Left renal pelvis (tissue), 4 donors: ENCODE measurements at regions not wholly inside any gene's neighbourhood (a gene's known extent, or its start where the extent isn't known, plus 50 kb on each side); places are given as distances from the start of the nearest gene placed in this dataset.
"Not testable (repeated sequence)": the region's sequence is repeated elsewhere in the genome, so short reads cannot be mapped to it uniquely, and the experiment has no call there.

Experiments
- DNase-seq, 4 donors: peaks; one replicate each; pipeline ENCODE4 v3.0.0-alpha.2; 2013; ENCODE audit warnings: low read depth in 4 of 4, low spot score in 3 of 4

DNA sequence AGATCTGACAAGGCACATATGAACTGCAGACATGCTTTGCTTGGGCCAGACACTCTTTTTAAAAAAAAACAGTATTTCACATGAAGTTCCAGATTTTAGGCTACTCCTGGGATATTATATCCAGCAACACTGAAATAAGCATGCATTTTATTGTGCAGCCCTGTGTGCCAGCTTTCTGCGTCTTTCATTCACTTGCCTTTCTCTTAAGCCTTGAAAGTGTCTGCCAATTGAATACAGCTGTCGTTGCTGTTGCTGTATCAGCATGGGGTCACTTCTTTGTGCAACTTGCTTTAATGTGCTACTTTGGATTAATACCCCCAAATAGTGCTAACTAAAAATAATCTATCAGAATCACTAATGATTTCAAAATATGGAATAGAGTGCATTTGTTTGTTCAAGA lies 657.8 kb downstream of the SLITRK6 start:
- DNase-seq: no peak

DNA sequence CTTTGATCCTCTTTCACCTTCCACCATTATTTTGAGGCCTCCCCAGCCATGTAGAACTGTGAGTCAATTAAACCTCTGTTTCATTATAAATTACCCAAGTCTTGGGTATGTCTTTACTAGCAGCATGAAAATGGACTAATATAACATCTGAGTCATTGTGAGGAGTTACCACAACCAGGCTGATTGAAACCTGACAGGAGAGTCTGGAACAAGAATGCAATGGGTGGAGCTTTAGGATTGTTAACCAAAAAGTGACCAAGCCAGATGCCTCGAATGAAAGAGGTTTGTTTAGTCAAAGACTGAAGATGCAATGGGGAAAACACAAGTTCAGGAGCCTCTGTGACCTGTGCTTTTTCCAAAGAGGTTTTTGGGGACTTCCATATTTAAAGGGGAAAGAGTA lies 659.0 kb downstream of the SLITRK6 start:
- no peak for DNase-seq

DNA sequence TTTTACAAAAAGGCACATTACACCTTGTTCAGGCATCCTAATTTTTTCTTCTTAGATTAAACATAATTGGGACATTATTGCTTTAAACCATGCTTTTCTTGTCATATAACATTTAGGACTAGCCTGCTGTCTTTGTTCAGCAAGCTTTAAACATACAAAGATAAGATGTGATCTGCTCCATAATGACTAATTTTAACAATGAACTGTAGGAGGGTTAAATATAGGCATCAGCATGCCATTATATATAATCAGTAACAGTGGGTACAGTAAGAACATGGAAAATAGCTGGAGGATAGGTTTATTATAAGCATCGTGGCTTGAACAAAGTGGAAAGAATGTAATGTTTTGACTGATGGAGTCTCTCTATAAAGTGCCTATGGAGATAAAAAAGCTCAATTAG lies 661.7 kb downstream of the SLITRK6 start:
- DNase-seq: no peak

DNA sequence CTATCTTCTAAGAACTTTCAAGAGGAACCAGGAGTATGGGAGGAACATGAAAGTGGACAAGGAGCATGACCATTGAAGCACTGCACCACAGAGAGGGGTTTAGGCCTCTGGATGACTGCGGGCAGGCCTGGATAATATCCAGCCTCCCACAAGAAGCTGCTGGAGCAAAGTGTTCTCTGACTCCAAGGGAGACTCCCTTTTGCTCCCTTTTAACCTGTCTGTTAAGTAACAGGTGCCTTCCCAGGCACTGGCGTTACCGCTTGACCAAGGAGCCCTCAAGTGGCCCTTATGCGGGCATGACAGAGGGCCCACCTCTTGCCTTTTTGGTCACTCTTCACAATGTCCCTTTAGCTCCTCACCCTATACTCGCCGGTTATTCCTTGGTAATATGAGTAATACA lies 666.2 kb downstream of the SLITRK6 start:
- no peak for DNase-seq

DNA sequence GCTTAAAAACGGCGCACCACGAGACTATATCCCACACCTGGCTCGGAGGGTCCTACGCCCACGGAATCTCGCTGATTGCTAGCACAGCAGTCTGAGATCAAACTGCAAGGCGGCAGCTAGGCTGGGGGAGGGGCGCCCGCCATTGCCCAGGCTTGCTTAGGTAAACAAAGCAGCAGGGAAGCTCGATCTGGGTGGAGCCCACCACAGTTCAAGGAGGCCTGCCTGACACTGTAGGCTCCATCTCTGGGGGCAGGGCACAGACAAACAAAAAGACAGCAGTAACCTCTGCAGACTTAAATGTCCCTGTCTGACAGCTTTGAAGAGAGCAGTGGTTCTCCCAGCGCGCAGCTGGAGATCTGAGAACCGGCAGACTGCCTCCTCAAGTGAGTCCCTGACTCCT lies 675.7 kb downstream of the SLITRK6 start:
- DNase-seq: not testable (repeated sequence)

DNA sequence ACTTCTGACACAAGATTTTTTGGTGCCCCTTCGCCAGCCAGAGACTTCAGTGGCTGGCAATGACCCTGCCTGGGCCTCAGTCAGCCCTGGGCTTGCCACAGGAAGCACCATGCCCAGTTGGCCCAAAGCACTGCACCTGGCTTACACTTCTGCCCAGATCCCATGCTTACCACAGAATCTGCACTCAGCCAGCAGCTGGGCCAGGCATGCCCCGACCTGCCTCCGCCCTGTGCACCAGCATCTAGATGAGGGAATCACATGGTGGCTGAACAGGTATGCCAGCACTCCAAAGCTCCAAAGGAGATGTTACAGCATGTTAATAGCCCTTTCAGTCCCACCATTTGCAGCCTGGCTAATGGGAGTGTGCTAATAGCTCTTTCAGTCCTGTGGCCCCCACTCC lies 690.9 kb downstream of the SLITRK6 start:
- no peak for DNase-seq

DNA sequence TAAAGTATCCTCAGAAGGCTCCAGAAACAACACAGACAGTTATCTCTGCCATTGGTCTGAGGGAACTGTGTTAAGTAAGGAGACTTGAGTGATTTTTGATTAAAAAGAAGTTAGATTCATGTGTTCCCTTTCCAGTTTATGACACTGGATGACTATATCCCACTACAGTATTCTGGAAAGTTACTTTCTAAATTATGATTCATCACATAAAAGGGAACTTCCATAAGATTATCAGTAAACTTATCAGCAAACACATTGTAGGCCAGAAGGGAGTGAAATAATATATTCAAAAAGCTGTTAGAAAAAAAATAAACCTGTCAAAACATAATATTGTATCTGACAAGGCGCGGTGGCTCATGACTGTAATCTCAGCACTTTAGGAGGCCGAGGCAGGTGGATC lies 700.0 kb downstream of the SLITRK6 start:
- no peak for DNase-seq

DNA sequence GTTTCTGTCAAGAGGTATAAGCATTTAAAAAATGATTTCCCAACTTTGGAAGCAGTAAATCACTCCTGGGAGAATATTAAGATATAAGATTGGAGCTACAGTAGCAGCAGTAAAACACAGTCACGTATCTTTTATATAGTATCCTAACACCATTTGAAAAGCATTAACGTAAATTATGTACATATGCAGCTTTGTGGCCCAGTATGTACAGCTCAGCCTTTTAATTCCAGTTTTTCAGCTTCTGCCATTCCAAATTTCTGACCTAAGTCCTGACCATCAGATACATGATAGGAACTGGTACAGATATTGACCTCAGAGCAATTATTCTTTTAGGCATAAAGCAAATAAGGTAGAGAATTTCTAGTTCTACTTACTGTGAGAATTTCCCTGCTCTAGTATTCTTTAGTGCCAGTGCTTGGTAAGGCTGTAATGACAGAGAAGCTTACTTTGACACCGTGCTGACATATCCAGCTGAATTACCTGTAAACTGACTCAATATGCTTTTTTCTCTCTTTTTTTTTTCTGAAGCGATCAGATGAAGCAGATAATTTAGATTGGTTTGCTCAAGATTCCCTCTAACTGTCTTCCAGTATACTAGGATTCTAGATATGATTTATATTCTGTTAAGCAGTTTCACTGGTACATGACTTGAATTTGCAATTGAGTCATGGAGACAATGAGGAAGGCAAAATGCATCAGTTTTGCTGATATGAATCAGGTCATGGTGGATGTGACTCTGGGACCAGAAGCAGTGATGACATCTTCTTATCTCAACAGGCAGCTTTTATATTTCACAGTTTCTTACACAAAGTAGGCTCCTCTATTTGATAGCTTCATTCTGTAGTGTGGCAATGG lies 703.6 kb downstream of the SLITRK6 start:
- no peak for DNase-seq

DNA sequence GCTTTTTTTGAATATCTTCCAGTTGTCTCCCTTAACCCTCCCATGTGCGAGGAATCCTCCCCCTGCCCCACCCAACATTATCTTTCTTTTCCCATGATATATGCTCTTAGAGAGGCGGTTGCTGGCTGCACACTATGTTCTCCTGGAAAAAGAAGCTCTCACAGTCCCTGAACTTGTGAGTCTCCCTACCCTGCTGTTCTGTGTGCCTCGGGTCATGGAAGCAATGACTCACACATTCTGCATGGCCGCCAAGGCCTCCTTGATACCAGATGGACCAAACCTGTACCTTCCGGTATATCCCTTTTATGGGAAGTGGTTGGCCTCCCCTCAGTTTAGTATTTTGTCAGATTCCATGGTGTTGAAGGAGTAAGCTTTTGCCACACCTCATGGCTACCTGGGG lies 705.4 kb downstream of the SLITRK6 start:
- no peak for DNase-seq

DNA sequence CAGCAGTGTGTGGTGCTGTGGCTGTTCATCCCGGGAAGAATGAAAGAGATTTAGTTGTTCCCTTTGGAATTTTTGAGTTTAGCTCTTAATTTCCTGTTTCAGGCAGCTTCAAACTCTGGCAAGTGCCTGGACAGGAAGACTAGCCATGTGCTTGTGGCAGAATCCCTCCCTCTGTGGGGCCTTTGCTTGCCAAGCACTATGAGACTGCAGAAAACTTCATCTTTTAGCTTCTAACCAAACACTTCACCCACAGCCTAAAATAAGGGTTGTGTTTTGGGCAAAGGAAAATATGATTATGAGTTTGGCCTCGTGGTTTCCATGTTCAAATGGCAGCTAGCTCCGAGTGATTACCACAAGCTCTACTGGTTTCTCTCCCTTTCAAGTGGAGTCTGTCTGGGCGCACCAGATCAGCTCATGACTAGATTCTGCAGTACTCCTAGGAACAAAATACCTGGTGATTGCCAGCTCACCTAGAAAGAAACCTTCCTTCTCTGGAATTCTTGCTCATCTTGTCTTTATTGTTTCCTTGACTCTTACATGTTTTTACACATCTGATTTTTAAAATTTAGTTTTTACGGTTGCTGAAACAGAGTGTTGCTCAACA lies 707.5 kb downstream of the SLITRK6 start:
- no peak for DNase-seq

DNA sequence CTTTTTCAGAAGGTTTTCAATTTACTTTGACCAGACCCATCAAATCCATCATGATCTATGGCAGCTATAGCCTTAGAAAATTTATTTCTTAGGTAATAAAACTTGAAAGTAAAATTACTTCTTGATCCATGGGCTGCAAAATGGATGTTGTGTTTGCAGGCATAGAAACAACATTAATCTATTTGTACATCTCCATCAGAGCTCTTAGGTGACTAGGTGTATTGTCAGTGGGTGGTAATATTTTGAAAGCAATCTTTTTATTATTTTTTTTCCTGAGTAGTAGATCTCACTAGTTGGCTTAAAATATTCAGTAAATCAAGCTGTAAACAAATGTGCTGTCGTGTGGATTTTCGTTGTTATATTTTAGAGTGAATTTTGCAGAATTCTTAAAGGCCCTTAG lies 710.0 kb downstream of the SLITRK6 start:
- no peak for DNase-seq

DNA sequence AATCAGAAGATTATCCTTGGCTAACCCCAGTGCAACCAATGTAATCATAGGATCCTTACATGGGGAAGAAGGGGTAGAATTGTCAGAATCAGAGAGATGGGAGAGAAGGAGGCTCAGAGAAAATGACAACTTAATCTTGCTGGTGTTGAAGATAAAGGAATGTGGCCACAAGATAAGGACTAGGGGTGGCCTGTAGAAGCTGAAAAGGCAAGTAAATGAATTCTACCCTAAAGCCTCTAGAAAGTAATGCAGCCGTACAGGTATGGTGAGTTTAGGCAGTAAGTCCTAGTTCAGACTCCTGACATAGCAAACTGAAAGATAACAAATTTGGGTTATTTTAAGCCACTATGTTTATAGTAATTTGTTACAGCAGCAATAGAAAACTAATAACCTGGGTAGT lies 718.5 kb downstream of the SLITRK6 start:
- DNase-seq: no peak

DNA sequence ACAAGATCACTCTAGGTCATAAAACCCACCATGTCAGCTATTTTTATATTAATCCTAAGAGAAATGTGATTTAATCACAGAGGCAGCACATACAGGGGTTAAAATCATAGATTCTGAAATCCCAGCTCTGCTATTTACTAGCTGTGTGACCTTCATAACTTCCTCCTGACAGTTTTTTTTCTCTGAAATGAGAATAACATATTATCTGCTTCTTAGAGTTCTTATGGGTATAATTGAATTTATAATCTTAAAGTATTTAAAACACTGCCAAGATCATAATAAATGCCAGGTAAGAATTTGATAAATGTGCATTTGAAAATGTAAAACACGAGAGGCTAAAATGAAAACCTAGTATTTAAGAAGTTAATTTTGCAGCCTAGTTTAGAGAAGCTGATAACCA lies 722.9 kb downstream of the SLITRK6 start:
- DNase-seq: no peak

DNA sequence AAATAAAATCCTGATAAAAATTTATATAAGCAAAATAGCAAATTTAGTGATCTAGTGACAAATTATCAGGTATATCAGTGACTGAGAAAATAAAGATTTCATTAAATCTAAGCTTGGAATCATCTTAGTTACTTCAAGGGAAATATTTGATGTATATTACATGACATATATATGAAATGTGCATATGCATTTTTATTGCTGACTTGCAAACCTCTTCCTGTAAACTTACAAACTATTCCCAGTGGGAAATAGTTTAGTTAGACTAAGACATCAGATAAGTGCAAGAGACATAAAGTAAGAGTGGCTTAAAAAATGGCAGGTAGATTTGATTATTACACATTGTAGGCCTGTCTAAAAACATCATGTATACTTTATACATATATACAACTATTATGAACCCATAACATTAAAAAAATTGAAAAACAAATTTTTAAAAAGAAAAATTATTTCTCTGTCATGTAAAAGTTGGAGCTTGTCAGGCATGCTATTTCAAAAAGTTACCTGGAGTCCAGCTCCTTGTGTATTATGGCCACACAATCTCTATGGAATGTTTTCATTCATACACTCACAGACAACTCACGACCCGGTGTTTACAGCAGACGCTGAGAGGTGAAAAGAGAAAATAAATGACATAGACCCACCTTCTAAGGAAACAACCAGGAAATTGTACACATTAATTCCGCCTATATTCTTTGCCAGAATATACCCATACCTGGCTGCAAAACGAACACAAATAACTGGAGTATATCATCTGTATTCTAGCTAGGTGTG lies 724.5 kb downstream of the SLITRK6 start:
- DNase-seq: no peak

DNA sequence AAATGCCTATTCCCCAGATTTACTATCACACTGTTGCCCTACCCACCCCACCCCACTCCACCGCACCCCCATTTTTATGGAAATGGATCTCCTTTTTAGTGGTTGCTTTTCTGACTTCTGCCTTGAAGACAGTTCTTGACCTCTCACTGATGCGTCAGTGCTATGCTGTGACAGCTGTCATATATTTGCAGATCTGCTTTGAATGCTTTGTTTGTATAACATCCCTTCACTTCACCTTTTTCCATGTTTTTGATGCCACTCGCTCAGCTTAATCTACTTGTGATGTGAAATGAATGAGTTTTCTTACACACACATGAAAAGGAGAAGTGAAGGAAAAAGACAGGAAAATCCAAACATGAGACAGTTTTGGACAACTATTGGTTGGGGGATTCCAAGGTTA lies 731.0 kb downstream of the SLITRK6 start:
- DNase-seq: no peak

DNA sequence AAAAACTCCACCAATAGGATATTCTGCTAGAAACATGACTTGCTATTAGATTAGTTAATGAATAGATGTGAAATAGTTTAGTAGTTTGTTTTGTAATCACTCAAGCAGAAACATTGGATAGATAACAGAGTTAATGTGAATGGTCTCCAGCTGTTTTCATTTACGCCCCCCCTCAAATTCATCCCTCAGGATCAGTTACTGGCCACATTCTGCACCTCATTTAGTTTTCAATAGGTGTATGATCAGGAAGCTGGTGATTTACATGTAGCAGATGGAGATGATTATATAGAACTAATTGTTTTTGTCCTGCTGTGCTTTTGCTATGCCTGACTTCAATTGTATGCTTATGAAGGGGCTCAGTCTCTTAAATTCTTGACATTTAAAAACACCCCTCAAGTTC lies 759.0 kb downstream of the SLITRK6 start:
- no peak for DNase-seq

DNA sequence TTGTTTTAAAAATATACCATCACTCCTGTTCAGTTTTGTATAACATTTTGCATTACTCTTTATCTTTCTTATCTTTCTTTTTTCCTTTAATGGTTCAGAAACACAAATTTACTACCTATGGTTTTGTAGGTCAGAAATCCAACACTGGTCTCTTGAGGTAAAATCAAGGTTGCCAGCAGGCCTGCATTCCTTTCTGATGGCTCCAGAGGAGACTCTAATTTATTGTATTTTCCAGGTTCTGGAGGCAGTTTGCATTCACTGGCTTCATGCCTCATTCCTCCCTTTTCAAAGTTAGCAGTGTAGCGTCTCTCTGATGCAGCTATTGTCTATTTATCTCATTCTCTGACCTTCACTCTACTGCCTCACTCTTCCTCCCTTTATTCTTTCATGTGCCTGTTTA lies 767.4 kb downstream of the SLITRK6 start:
- DNase-seq: no peak

DNA sequence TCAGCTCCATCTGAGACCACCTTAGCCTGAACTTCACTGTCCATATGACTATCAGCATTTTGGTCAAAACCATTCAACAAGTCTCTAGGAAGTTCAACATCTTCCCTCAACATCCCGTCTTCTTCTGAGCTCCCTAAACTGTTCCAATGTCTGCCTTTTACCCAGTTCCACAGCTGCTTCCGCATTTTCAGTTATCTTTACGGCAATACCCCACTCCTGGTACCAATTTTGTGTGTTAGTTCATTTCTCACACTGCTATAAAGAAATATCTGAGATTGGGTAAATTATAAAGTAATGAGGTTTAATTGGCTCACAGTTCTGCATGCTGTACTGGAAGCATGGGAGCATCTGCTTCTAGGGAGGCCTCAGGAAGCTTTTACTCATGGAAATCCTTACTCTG lies 771.2 kb downstream of the SLITRK6 start:
- no peak for DNase-seq

DNA sequence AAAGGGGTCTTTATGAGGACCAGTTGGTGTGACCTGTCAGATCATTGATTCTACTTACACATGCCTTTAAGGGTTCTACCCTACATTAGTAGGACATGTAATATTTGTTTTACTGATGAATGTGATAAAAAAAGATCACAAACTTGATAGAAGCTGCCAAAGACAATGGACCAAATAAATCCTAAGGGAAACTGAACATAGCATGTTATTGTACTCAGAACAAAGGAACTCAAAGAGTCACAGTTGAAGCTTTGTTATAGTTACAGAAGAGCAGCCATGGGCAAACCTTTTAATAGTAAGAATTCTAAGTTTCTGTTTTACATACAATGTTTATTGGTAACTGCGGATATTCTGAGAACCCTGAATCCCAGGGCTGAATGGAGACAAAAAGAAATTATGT lies 780.1 kb downstream of the SLITRK6 start:
- no peak for DNase-seq

DNA sequence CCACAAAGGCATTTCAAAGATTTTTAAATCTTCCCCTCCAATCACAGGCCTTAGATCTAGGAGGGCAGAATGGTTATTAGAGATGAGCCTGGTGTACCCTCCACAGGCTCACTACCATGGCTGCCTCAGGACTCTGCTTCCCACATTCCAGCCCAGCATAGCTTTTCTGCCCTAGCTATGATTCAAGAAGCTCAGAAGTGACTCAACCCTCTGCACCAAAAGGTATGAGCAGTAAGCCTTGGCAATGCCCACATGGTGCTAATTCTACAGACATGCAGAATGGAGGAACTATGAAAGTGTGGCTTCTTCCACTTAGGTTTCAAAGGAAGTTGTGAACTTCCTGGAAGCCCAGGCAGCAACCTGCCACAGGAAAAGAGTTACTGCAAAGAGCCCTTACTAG lies 786.2 kb downstream of the SLITRK6 start:
- no peak for DNase-seq

DNA sequence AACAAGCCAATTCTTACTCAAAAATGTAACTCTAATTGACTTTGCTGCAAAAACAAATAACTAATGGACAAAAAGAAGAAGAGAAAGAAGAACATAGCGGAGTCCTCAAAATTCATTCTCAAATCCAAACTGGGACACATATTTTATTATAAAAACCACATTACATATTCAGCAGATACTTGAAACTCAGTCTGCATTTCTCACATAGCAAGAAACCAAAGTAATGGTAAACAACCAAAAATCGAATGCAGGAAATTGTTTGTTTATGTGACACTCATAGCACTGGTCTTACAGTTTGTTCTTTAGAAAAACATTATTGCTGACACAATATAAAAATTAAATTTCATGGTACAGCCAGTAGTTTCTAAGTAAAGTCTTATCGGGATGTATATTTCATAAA lies 789.8 kb downstream of the SLITRK6 start:
- DNase-seq: no peak

DNA sequence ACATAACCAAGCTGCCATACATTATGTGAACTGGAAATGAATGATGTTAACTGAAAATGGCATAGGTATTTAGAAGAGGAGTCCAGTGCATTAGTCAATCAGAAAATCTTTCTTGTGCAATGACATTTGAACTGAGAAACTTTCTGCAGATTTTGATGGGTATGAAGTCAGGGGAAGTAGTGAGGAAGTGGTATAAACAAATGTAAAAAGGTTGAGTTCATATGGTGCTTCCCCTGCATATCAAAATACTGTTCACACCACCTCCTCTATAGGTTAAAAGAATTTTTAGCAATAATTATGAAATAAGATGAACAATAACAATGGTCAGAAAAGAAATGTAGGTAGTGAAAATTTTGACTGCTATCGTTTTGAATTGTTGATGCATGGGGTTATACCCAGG lies 800.0 kb downstream of the SLITRK6 start:
- no peak for DNase-seq
